Trophoblast cell (in vitro differentiated cells and primary cell): ENCODE measurements at regions not wholly inside any gene's neighbourhood (a gene's known extent, or its start where the extent isn't known, plus 50 kb on each side); places are given as distances from the start of the nearest gene placed in this dataset.

Experiments used
- DNase-seq, 2 donors: peaks; one replicate each; pipeline ENCODE4 v3.0.0-alpha.2; 2016
- H2AFZ ChIP-seq: 2 replicates; pipeline ENCODE4 v1.6.1; 2013; ENCODE audit warnings: low read length, moderate library complexity, mild to moderate bottlenecking; ENCODE audit not compliant: insufficient read depth, poor library complexity
- H2AK5ac ChIP-seq: 2 replicates; pipeline ENCODE4 v1.6.1; 2013; ENCODE audit warnings: mild to moderate bottlenecking, low read length
- H2BK120ac ChIP-seq: 2 replicates; pipeline ENCODE4 v1.6.1; 2013; ENCODE audit warnings: low read length, mild to moderate bottlenecking, moderate library complexity; ENCODE audit not compliant: insufficient read depth, poor library complexity
- H2BK12ac ChIP-seq: 2 replicates; pipeline ENCODE4 v1.6.1; 2013; ENCODE audit warnings: mild to moderate bottlenecking, low read length, moderate library complexity
- H2BK5ac ChIP-seq: 2 replicates; pipeline ENCODE4 v1.6.1; 2013; ENCODE audit warnings: low read length, low read depth, moderate library complexity, mild to moderate bottlenecking; ENCODE audit not compliant: poor library complexity
- H3K14ac ChIP-seq: 2 replicates; pipeline ENCODE4 v1.6.1; 2013; ENCODE audit warnings: mild to moderate bottlenecking, low read length
- H3K18ac ChIP-seq: 2 replicates; pipeline ENCODE4 v1.6.1; 2013; ENCODE audit warnings: mild to moderate bottlenecking, low read length
- H3K23ac ChIP-seq: 2 replicates; pipeline ENCODE4 v1.6.1; 2013; ENCODE audit warnings: low read length
- H3K27ac ChIP-seq: 2 replicates; pipeline ENCODE4 v1.5.1; 2013; ENCODE audit warnings: low read depth, mild to moderate bottlenecking, inconsistent platforms, low read length, moderate library complexity
- H3K27me3 ChIP-seq: 2 replicates; pipeline ENCODE4 v1.6.1; 2013; ENCODE audit warnings: inconsistent platforms, mild to moderate bottlenecking, low read length, moderate library complexity; ENCODE audit not compliant: insufficient read depth
- H3K36me3 ChIP-seq, 2 experiments: 1 replicate in 1 of 2; 2 replicates in 1 of 2; pipeline ENCODE4 v1.6.1; 2013; ENCODE audit warnings: low read length in 2 of 2, mild to moderate bottlenecking in 2 of 2, moderate library complexity in 1 of 2; ENCODE audit not compliant: insufficient read depth in 2 of 2, control insufficient read depth in 1 of 2
- H3K4ac ChIP-seq: 2 replicates; pipeline ENCODE4 v1.6.1; 2013; ENCODE audit warnings: low read depth, mild to moderate bottlenecking, low read length, moderate library complexity
- H3K4me1 ChIP-seq, 2 experiments: 1 replicate in 1 of 2; 2 replicates in 1 of 2; pipeline ENCODE4 v1.6.1; 2013; ENCODE audit warnings: low read length in 2 of 2, mild to moderate bottlenecking in 2 of 2, moderate library complexity in 1 of 2; ENCODE audit not compliant: insufficient read depth in 2 of 2, control insufficient read depth in 1 of 2
- H3K4me2 ChIP-seq: 2 replicates; pipeline ENCODE4 v1.6.1; 2013; ENCODE audit warnings: inconsistent platforms, mild to moderate bottlenecking, low read length, moderate library complexity
- H3K4me3 ChIP-seq: 2 replicates; pipeline ENCODE4 v1.5.1; 2013; ENCODE audit warnings: mild to moderate bottlenecking, low read depth, low read length, inconsistent platforms
- H3K79me1 ChIP-seq: one replicate; pipeline ENCODE4 v1.6.1; 2013; ENCODE audit warnings: low read length
- H3K79me2 ChIP-seq: 2 replicates; pipeline ENCODE4 v1.6.1; 2013; ENCODE audit warnings: low read length, mild to moderate bottlenecking; ENCODE audit not compliant: control insufficient read depth, insufficient read depth, poor library complexity
- H3K9ac ChIP-seq: 2 replicates; pipeline ENCODE4 v1.6.1; 2013; ENCODE audit warnings: mild to moderate bottlenecking, low read length
- H3K9me3 ChIP-seq: 2 replicates; pipeline ENCODE4 v1.6.1; 2013; ENCODE audit warnings: low read depth, mild to moderate bottlenecking, control low read depth, inconsistent platforms, low read length; ENCODE audit not compliant: insufficient read depth
- H4K12ac ChIP-seq: 2 replicates; pipeline ENCODE4 v1.6.1; 2013; ENCODE audit warnings: low read depth, mild to moderate bottlenecking, low read length, moderate library complexity
- H4K8ac ChIP-seq: 2 replicates; pipeline ENCODE4 v1.6.1; 2013; ENCODE audit warnings: low read depth, mild to moderate bottlenecking, low read length, moderate library complexity
- H4K91ac ChIP-seq: one replicate; pipeline ENCODE4 v1.6.1; 2013; ENCODE audit warnings: low read depth, mild to moderate bottlenecking, low read length, moderate library complexity
- WGBS: extraction: QIAGEN DNeasy Blood & Tissue Kit; methylation state at CpG from one replicate; pipeline ENCODE4 v1.1.7; 2013; ENCODE audit warnings: missing lambda C conversion rate; ENCODE audit not compliant: insufficient read length, insufficient coverage; ENCODE audit errors: extremely low coverage; 5-methylcytosine and 5-hydroxymethylcytosine counted together

DNA sequence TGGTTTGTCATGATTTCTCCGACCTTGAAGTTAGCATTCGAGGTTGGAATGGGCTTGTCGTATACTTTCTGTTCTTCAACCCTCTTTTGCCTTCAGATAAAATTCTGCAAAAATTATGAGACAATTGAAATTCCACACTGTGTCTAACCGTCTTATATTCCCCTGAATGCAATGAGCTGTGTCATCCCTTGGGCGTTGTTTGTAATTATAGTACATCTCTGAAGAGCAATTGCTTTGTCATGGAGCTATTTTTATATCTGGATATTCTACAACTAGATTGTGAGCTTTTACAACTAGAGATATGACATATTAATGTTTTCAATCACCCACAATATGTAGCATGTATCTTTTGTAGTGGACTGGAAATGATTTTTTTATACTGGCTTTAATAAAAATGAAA, 631.8 kb upstream of the SLC10A2 start:
- H3K4ac ChIP-seq: no peak overlapping the region
- no peaks in the 10 kb centered on the region for H3K79me2 ChIP-seq
- no peak overlapping the region for H3K27ac ChIP-seq
- no peak overlapping the region for H2AFZ ChIP-seq
- no peak overlapping the region for H2BK5ac ChIP-seq
- no peak overlapping the region for H3K23ac ChIP-seq
- no peak overlapping the region for H3K14ac ChIP-seq
- H3K79me1 ChIP-seq: no peaks in the 10 kb centered on the region
- H4K91ac ChIP-seq: no peak overlapping the region
- no CpG with 5 or more reads among the region's 5 CpGs for WGBS
- H3K9me3 ChIP-seq: no peaks in the 10 kb centered on the region
- H2AK5ac ChIP-seq: no peak overlapping the region
- H3K27me3 ChIP-seq: no peaks in the 10 kb centered on the region
- H2BK12ac ChIP-seq: no peak overlapping the region
- H4K8ac ChIP-seq: no peak overlapping the region
- H4K12ac ChIP-seq: no peak overlapping the region
- H3K4me2 ChIP-seq: no peak overlapping the region
- no peak overlapping the region for H3K9ac ChIP-seq
- H2BK120ac ChIP-seq: no peak overlapping the region
- peak in 1 of 2 donors; percentile 71 for DNase-seq
- no peaks in the 10 kb centered on the region for H3K4me1 ChIP-seq
- H3K36me3 ChIP-seq: no peaks in the 10 kb centered on the region
- no peak overlapping the region for H3K18ac ChIP-seq
- H3K4me3 ChIP-seq: no peak overlapping the region

DNA sequence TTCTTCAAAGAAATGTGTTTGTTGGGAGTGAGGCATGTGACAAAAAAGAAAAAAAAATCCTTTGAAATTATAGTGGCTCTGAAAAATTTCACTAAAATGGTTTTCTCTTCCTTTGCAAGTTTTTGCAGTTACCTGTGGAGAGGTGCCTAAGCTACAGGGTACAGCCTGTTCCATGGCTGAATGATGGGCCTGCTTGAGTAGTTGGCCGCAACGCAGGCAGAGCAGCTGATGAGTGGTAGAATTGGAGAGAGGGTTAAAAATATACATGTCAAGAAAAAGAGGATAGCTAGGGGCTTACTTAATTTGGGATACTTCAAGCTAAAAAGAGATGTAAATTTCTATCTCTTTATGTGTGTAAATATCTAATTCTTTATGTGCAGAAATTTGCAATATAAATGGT, 629.1 kb upstream of the SLC10A2 start:
- Histone ChIP-seq H2BK12ac (no peak overlapping the region), H3K23ac (no peak overlapping the region), H3K14ac (no peak overlapping the region), H3K27ac (no peak overlapping the region), H3K79me1 (no peaks in the 10 kb centered on the region), H4K8ac (no peak overlapping the region), H3K9me3 (no peaks in the 10 kb centered on the region), H3K4me2 (no peak overlapping the region), H3K9ac (no peak overlapping the region), H3K27me3 (no peaks in the 10 kb centered on the region), H4K12ac (no peak overlapping the region), H2AK5ac (no peak overlapping the region), H3K4ac (no peak overlapping the region), H2BK5ac (no peak overlapping the region), H3K18ac (no peak overlapping the region), H4K91ac (no peak overlapping the region), H3K4me1 (no peaks in the 10 kb centered on the region), H3K4me3 (no peak overlapping the region), H2BK120ac (no peak overlapping the region), H2AFZ (no peak overlapping the region), H3K36me3 (no peaks in the 10 kb centered on the region), H3K79me2 (no peaks in the 10 kb centered on the region)
- no CpG with 5 or more reads among the region's 2 CpGs for WGBS
- no peak for DNase-seq

DNA sequence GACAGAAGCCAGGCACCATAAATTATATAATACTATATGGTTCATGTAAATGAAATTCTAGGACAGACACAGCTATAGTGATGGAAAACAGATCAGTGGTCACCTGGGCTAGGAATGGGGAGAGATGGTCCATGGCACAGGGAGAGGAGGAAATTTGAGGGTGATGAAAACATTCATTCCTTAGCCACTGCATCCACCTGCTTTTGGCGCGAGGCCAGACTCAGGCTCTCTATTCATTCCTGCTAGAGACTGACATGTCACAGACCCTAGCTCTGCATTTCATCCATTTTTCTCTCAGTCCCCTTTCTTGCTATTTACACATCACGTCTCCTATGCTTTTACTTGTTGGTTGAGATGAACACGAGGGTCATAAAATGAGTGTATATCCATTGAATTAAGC, 628.3 kb upstream of the SLC10A2 start:
- H3K4ac ChIP-seq: no peak overlapping the region
- no peaks in the 10 kb centered on the region for H3K9me3 ChIP-seq
- no peak overlapping the region for H4K12ac ChIP-seq
- no peak overlapping the region for H3K27ac ChIP-seq
- H3K14ac ChIP-seq: no peak overlapping the region
- no peak overlapping the region for H2AFZ ChIP-seq
- no peaks in the 10 kb centered on the region for H3K79me1 ChIP-seq
- H3K9ac ChIP-seq: no peak overlapping the region
- H3K18ac ChIP-seq: no peak overlapping the region
- H2BK12ac ChIP-seq: no peak overlapping the region
- H2BK120ac ChIP-seq: no peak overlapping the region
- no peak overlapping the region for H2BK5ac ChIP-seq
- H3K4me1 ChIP-seq: no peaks in the 10 kb centered on the region
- no peaks in the 10 kb centered on the region for H3K27me3 ChIP-seq
- H3K36me3 ChIP-seq: no peaks in the 10 kb centered on the region
- DNase-seq: no peak
- H3K79me2 ChIP-seq: no peaks in the 10 kb centered on the region
- no peak overlapping the region for H3K4me2 ChIP-seq
- H2AK5ac ChIP-seq: no peak overlapping the region
- no peak overlapping the region for H4K8ac ChIP-seq
- no CpG with 5 or more reads among the region's 4 CpGs for WGBS
- H4K91ac ChIP-seq: no peak overlapping the region
- no peak overlapping the region for H3K4me3 ChIP-seq
- H3K23ac ChIP-seq: no peak overlapping the region

DNA sequence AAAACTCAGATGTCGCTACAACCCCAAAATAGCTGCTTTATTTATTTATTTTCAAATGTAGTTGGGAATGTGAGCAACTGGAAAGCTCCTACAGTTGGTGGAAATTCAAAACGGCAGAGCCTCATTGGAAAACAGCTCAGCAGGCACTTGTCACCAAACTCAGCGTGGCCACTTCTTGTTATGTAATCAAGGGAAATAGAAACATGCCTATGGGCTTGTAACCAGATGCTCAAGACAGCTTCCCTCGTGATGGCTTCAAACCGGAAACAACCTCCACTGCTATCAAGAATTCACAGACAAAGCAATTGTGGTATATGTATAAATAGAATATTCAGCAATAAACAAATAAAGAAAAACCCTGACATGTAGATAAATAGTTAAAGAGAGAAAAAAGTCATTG, 627.8 kb upstream of the SLC10A2 start:
- Histone ChIP-seq H3K27me3 (no peaks in the 10 kb centered on the region), H3K79me2 (no peaks in the 10 kb centered on the region), H3K27ac (no peak overlapping the region), H2BK12ac (no peak overlapping the region), H3K4ac (no peak overlapping the region), H3K9me3 (no peaks in the 10 kb centered on the region), H2AFZ (no peak overlapping the region), H2BK120ac (no peak overlapping the region), H2AK5ac (no peak overlapping the region), H3K9ac (no peak overlapping the region), H2BK5ac (no peak overlapping the region), H3K4me1 (no peaks in the 10 kb centered on the region), H4K8ac (no peak overlapping the region), H3K4me3 (no peak overlapping the region), H3K23ac (no peak overlapping the region), H3K4me2 (no peak overlapping the region), H3K79me1 (no peaks in the 10 kb centered on the region), H4K12ac (no peak overlapping the region), H3K14ac (no peak overlapping the region), H3K36me3 (no peaks in the 10 kb centered on the region), H4K91ac (no peak overlapping the region), H3K18ac (no peak overlapping the region)
- WGBS: no CpG with 5 or more reads among the region's 5 CpGs
- no peak for DNase-seq
